Fibroblast of pulmonary artery (primary cell): ENCODE measurements at regions not wholly inside any gene's neighbourhood (a gene's known extent, or its start where the extent isn't known, plus 50 kb on each side); places are given as distances from the start of the nearest gene placed in this dataset.

Experiments used
- DNase-seq: peaks from one replicate; pipeline ENCODE4 v3.0.0-alpha.2; 2010; ENCODE audit warnings: low read depth
- H3K4me3 ChIP-seq: replicated peaks from 2 replicates; pipeline ENCODE4 v1.5.1; 2011; ENCODE audit warnings: low read depth, mild to moderate bottlenecking, control low read depth, low read length, moderate library complexity
- CTCF ChIP-seq: IDR thresholded peaks from 2 replicates; pipeline ENCODE4 v1.5.1; 2011; ENCODE audit warnings: mild to moderate bottlenecking, control low read depth, low read length, inconsistent platforms; ENCODE audit errors: missing control alignments

GRCh38 chr11:123378096-123378495, 52.0 kb upstream of the GRAMD1B start:
- no peak for DNase-seq
- no peak for TF ChIP-seq CTCF
- no peak overlapping the region for H3K4me3 ChIP-seq

- H3K4me3 ChIP-seq, result no peak overlapping the region
- no peak for DNase-seq
- no peak for TF ChIP-seq CTCF
Measured at GRCh38 chr11:123377355-123377754, 52.7 kb upstream of the GRAMD1B start.

GRCh38 chr11:123375832-123376231, 54.2 kb upstream of the GRAMD1B start:
- DNase-seq, result no peak
- no peak overlapping the region for H3K4me3 ChIP-seq
- no peak for TF ChIP-seq CTCF

- no peak for TF ChIP-seq CTCF
- no peak for DNase-seq
- H3K4me3 ChIP-seq, result no peak overlapping the region
Measured at GRCh38 chr11:123374622-123374968, 55.5 kb upstream of the GRAMD1B start.

- DNase-seq, result no peak
- no peak for TF ChIP-seq CTCF
- no peak overlapping the region for H3K4me3 ChIP-seq
Measured at GRCh38 chr11:123373754-123374621, 56.1 kb upstream of the GRAMD1B start.

- DNase-seq, result no peak
- H3K4me3 ChIP-seq, result no peak overlapping the region
- no peak for TF ChIP-seq CTCF
Measured at GRCh38 chr11:123371506-123372297, 58.4 kb upstream of the GRAMD1B start.

- no peak for DNase-seq
- no peak for TF ChIP-seq CTCF
Measured at GRCh38 chr11:123366924-123367323, 63.1 kb upstream of the GRAMD1B start.

More at GRCh38 chr11:123366924-123367323, 63.1 kb upstream of the GRAMD1B start:
- no peak overlapping the region for H3K4me3 ChIP-seq
